Activated T-cell treated with anti-CD3 and anti-CD28 coated beads for 4 hours (primary cell): ENCODE measurements at regions not wholly inside any gene's neighbourhood (a gene's known extent, or its start where the extent isn't known, plus 50 kb on each side); places are given as distances from the start of the nearest gene placed in this dataset.

Experiments
- DNase-seq: peaks from one replicate; pipeline ENCODE4 v3.0.0-alpha.2; 2020

DNA sequence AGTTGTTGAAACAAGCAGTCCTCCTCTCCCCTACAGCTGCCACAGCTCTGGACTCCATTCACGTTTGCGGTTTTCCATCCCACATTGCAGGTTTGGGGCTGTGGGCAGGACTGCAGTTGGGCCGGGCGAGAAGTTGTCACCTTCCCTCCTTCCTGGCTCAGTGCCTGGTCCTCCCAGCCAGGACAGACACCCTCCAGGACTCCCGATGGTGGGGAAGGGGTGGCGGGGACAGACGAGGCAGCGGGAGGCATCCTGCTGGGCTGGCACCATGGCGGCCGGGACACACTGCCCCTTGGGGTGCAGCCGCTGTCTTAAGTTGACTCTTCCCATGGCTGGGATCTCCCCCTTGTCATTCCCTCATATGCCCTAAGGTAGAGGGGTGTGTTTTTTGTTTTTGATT, 615.2 kb downstream of the BRD1 start:
- DNase-seq: no peak

DNA sequence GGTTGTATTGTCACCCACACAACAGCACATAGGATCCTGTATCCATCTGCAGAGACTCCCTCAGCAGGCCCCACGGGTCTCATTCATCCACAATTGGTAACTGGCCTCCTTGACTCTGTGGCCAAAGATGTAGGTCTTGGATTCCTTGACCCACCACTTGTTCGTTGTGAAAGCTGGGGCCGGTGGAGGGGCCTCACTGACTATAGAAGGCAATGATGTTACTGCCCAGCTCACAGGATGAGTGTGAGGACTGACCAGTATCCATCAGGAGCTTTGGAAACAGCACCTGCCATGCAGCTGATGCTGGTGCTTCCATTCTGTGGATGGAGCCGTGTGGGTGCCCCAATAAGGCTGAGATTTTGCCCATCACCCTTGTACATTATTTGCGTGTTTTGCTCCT, 615.7 kb downstream of the BRD1 start:
- DNase-seq: no peak

DNA sequence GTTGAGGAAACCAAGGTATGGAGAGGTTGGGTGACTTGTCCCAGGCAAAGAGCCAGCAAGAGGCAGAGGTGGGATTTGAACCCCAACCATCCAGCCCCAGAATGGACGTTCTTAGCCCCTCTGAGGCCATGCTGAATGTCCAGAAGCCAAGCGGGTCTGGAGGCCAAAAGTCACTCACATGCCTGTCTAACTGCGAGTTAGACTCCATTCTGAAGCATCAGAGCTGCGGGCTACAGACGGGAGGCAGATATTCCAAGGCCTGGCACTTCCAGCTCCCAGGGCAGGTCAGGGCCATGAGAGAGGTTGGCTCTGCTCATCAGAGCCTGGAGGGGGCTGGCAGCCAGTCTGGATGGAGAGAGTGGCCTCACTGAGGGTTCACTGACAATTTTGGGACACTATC, 616.5 kb downstream of the BRD1 start:
- DNase-seq: no peak

DNA sequence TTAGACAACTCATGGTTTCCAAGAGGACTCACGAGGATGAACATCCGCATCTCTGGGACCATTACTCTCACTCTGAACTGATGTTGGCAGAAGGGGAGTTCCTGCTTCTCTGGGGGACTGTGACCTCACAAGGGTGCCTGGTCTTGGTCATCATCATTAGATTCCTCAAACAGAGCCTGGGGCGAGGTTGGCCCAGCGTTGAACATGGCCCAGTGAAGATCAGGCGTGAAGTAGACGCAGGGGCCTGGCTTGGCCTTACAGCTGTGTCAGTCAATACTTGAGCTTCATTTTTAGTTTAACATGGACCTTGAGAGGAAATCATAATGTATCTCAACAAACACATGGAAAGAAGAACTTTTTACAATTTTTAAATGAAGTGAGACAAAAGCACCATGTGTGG, 617.1 kb downstream of the BRD1 start:
- no peak for DNase-seq

DNA sequence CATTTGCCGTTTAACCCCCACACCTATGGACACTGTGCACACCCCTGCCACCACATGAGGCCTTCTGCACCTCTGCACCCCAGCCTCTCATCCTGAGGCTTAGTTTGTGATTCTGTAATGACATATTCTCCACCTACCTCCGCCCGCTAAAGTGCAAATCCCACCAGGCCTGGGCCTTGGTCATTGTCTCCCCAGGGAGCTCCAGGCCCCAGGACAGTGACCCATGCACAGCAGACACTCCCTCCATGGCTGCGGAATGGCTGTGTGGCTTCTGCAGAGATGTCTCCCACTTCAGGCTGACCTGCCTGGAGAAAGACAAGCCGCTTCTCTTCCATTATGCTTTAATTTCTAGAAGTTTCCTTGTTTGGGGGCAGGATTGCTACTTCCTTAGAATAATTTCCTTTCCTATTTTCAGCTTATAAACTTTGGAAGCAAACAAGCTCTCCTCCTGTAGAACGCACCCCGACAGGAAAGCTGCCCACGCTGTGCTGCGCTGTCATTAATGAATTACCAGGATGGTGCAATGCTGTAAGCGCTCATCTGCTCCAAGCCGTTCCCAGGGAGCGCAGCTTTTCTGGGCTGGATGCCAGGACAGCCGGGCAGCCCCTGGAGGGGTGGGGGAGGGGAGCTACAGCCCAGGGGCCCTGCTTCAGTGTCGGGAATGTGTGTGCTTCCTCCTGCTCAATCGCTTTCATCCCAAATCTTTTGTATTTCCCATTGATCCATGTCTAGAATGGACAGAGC, 618.0 kb downstream of the BRD1 start:
- DNase-seq: no peak

DNA sequence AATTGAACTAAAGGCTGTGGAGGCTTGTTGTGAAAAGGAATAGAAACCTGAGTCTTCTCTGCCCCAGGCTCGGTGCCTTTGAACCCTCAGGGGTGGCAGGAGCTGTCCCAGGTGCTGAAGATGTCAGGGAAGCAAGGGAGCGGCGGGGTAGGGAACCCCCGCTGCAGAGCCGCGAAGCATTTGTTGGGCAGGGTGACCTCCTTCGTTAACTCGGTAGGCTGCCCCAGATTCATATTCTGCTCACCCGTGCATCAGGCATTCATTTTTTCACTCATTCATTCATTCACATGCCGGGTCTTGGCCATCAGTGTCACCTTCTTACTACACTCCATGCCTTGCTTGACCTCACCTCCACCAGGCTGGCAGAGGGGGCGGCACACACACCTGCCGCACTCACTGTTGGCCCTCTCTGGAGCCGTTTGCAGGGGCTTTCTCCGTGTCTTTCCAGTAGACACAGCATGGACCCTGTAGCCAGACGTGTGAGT, 618.9 kb downstream of the BRD1 start:
- no peak for DNase-seq

DNA sequence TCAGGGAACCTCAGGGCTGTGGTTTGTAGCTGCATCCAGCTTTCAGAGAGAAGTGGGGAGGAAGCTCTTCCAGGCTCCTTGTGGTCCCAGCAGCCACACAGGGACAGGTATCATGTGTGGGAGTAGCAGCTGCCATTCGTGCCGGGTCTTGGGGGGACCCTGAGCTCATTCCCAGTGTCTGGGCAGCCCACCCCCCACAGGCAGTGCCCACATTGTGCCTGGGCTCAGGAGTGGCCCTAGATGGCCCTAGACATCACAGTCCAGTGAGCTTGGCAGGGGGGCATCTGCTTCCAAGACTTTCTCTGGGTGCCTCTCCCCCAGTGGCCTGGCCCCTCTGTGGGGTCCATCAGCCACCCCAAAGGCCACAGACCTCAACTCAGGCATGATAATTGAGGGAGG, 619.7 kb downstream of the BRD1 start:
- DNase-seq: no peak

DNA sequence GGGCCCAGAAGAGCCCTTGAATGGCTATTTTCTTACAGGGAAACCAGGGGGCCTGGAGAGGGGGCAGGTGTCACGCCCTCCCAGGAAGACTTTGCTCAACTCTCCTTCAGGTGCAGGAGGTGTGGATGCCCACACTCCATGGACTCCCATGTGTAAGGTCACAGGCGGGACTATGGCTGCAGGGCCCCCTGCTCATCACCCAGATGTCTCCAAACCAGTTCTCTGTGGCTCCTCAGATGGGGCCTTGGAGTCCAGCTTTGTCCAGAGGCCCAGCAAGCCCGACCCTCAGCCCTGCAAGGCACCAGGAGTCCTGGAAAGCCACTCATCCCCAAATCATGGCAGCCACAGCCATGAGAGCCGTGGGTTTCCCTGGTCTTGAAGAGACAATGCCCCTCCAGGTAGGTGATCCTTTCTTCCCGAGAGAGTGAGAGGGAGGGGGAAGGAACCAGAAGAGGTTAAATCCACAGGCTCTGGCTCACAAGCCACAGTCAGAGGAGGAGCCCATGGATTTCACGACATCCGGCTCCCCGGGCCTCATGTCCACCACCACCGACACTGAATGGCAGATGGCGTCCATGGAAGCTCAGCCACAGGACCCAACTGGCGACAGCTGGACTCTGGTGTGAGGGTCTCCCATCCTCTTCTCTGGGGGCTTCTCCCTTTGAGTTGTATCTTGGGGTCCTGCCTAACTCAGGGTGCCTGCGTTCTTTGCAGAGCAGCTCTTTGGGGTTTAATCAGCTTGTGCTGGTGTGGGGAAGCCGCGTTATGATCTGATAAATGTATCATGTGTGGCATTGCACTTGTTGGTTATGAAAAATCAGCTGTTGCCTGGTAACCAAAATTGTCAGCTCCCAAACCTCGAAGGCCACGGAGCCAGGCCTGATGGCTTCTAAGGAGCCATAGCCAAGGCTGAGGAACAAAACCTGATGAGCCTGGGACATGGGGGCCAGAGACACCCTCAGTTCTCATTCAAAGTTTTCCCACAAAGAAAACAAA, 620.4 kb downstream of the BRD1 start:
- DNase-seq: no peak

DNA sequence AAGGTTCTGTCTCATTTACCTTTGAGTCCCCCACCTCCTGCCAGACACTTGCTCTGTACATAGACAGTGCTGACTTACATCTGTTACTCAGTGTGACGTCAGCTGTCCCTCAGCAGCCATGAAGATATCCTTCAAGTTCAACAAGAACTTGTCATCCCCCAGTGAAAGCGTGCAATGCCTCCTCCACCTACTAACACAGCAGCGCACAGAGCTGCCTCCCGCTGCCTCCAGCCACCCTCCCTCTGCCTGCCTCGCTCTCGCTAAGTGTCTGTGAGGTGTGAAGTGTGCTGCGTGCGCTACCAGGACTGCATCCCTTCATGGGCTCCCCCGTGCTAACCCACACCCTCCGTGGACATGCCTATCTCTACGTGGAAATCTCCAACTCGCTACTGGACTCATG, 621.4 kb downstream of the BRD1 start:
- no peak for DNase-seq

DNA sequence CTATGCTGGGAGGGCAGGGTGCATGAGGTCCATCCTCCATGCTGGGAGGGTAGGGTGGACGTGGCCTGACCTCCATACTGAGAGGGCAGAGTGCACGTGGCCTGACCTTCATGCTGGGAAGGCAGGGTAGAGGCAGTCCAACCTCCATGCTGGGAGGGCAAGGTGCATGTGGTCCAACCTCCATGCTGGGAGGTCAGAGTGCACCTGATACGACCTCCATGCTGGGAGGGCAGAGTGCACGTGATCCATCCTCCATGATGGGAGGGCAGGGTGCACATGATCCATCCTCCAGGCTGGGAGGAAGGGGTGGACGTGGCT, 622.2 kb downstream of the BRD1 start:
- DNase-seq: no peak

DNA sequence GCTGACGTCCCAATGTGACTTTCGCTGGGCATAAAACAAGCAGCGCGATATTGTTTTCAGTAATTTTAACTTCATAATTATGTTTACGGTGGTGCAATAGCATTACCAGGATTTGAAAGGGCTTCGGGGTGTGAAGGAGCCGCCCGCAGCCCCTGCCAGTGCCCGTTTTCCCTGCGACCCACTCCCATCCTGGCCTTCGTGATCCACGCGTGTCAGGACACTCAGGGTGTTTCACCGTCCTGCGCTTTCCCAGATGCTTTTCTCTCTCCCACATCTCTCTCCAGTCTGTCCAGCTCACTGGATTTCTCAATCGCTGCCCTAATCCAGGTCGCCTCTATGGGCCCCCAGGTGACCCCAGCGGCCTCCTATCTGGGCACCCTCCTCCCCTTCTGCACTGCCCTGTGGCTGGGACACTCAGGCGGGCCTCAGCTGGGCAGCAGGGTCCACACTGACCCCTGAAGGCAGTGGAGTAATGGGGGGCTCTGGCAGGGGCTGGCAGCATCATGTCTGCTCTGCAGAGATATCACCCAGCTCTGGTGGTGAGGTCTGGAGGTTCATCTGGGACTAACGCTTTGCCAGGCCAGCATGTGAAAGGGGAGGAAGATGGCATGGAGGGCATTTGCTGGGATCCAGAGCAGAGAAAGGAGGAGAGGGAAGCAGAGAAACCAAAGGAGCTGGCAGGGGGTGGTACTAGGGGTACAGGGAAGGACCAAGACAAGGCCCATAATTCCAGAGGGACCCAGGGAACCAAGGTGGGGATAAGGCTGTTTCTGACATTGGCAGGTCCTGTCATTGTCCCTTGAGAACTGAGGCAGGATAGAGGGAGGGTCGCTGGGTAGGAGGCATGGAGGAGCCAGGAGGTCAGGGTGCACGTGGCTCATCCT, 622.8 kb downstream of the BRD1 start:
- no peak for DNase-seq

DNA sequence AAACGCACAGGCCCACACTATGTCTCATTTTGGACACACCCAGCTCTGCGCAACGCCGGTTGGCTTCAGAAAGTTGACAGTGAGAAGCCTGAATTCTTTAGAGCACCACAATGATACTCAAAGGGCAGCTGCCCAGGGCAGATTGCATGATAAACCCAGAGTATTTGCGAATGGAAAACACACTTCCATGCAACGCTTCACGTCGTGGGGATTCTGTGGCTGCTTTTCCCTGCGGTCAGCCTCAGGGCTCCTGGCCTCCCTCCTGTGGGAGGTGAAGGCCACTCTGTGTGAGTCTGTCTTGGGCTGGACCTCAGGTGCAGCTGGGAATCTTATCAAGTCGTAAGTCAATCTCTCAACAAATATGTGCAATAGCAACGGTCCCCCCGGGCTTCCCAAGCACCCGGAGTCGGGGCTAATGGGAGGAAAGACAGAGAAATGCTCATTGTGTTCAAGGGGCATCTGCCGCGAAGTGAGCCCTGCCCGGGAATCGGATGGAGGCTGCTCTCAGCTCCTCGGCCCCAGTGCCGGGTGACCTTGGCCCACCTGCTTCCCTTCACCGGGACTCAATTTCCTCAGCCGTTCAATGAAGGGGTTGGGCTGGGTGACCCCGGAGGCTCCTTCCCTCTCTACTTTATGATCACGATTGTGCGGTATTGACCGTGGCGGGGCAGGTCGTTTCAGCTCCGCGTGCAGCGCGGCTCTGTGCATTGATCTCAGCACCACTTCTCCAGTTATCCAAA, 623.6 kb downstream of the BRD1 start:
- no peak for DNase-seq

DNA sequence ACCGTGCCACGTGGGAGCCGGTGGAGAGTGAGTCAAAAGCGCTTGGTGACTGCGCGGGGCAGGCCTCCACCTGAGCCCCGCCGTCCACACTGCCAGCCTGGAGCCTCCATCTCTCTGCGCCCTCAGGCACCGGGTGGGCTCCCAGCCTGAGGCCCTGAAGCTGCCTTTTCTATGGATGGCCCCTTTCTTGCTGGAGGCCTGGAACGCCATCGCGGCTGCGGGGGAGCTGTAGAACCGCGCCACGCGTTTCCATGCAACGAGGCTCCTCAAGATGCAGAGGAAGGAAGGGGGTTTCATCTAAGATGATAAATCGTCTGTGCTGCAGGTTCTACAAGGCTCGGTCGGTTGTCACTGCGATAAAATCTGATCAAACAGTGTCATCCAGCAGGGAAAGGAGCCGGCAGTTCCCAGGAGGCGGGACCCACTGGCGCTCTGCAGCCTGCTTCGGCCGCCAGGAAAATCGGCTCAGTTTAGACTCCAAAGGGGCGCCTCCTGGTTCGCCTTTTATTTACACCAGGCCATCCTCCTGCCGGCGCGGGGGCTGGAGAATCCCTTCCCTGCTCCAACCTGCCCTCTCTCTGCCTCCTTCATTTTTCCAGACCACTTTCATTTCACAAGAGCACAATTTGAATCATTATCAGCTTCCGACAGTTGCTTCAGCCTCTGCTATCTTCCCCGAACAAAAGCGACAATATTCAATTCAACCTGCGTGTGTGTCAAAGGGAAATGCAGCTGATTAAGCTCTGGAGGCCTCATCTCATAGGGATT, 624.4 kb downstream of the BRD1 start:
- DNase-seq: no peak

DNA sequence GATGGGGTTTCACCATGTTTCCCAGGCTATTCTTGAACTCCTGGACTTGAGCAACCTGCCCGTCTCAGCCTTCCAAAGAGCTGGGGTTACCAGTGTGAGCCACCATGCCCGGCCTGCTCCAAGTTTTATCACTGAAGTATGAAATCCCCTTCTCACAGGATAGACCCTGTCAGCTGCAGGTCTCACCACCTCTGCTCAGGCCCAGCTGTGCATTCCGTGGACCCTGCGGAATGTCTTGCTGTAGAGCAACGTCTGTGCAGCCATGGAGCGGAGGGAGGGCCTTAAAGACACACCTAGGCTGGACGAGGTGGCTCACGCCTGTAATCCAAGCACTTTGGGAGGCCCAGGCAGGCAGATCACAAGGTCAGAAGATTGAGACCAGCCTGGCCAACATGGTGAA, 625.4 kb downstream of the BRD1 start:
- DNase-seq: no peak

DNA sequence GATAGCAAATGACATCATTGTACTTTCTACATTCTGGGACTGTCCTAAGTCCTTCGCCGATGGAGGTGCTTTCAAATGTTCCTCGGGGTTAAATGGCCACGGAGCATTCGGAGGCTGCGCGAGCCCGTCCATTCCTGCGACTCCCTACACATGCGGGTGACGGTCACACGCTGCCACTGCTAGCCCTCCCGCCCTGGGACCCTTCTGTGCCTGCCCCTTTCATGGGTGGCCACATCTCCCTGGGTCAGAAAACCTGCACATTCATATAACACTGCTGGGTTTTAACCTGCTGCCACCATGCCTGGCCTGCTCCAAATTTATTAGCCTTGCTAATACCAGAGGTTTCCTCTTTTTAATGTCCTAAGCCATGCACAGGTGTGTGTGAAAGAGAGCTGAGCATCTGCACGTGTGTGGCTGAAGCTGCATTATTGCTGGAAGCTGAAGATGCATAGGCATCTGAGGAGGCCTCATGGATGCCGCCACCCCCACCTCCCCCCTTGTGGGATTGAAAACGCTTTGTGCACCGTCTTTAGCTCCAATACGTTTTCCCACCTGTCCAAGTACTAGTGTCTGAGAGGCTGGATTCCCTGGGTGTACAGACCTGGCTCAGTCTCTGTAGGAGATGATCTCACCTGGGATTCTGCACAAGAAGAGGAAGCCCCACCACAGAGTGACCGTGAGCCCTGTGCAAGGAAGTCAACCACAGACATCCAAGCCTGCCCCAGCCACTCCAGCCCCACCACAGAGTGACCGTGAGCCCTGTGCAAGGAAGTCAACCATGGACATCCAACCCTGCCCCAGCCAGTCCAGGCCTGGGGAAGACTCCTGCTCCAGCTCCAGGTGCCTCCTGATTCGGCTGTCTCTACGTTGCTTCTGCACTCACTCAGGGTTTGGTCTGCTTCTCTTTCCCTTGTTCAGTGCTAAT, 626.4 kb downstream of the BRD1 start:
- DNase-seq: no peak

DNA sequence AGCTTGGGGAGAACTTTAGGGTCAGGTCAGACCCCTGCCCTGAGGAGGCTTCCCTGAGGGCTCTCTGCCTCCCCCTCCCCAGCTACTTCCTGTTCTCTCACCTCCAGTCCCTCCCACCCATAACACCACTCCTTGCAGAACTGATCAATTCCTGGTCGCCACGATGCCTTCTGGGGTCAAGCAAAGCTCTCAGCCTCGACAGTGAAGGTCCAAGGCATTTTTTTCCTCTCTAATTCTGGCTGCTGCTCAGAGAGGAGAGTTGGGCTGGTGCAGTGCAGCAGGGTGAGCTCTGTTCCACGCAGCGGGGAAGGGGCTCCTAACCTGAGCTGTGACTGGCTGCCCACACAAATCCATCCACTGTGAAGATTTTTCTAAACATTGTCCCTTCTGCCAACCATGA, 628.4 kb downstream of the BRD1 start:
- DNase-seq: no peak

DNA sequence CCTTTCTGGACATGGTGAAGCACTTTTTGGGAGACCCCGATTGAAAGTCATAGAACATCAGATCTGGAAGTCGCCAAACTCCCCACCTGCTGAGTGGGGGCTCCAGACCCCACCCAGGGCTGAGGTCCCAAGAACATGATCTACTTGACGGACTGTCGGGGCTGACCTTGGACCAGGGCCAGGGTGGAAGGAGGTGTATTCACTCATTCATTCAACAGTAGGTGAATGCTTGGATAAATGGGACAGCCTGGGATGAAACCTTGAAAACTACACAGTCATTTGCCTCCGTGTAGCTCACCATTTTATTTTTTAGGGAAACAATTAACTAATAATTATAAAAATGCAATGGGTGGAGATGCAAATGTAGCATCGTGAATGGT, 629.0 kb downstream of the BRD1 start:
- DNase-seq: no peak

DNA sequence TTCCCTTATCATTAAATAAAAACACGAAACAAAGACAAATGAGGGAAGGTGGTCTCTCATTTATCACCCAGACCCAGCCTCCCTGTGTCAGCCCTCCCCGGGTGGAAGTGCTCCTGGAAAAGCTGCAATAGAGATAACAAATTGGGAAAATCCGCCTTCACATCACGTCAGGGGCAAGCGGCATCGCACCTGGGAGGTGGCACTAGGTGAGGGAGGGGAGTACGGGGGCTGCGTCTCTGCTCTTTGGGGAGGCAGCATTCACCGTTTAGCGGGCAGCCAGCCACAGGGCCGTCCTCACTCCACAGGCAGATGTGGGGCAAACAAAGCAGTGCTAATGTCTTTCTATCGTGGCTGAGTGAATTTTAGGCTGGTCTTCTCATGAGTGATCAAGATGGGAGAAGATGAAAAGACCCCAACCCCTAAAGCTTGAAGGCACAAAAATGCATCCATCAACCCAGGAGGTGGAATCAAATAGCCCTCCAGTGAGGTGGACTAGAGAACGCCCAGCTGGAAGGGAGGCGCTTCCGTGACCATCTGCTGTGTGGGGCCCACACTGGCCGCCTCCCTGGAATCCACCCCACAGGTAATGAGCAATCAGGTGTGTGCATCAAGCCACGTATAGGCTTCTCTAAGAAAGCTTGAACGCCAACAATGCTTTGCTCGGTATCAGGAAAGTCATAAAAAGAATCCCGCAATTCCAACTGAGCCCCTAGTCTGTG, 629.5 kb downstream of the BRD1 start:
- no peak for DNase-seq

DNA sequence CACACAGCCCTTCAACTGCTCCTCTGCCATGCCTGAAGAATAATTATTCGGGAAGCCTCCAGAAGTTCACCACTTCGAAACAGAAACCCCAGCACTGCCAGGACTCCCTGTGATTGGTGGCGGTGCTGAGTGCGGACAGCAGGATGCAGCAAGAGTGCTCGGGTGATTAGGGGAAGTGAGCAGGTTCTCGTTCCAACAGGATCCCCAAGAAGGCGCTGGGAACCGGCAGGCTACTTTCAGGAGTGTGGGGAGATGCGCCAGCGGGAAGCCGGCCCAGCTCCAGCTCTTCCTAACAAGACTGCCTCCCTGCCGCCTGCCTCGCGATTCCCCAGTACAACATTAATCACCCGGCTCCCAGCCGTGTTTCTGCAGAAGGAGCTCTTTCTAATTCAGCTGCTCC, 630.2 kb downstream of the BRD1 start:
- no peak for DNase-seq

DNA sequence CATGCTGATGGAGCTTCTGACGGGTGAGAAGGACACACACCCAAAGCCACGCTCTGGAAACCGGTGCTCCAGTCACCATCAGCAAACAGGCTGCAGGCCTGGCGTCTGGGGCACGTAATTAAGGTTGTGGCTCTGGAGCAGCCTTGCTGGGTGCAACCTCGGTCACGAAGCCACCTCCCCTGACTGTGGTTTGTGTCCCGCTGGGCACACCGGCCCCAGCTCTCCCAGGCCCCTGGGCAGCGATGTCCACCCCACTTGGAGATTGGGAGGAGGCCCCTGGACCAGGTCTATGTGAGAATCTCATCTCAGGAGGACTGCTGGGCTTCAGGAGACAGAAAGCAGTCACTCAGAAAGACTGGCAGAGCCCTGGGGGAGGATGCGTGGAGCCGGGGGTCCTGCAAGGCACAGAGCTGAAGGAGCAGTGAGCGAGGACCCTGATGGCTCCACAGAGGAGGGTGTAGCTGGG, 631.6 kb downstream of the BRD1 start:
- no peak for DNase-seq
